Peyer's patch (tissue), 4 donors: ENCODE measurements at regions not wholly inside any gene's neighbourhood (a gene's known extent, or its start where the extent isn't known, plus 50 kb on each side); places are given as distances from the start of the nearest gene placed in this dataset.

Source experiments
- DNase-seq, 3 donors: peaks; one replicate each; pipeline ENCODE4 v3.0.0-alpha.2; 2017 to 2019
- H3K27ac ChIP-seq, 4 donors: fragments of 200-600 bp; sonication (generic); one replicate each; pipeline ENCODE4 v1.5.1; 2016 to 2019
- H3K27me3 ChIP-seq, 2 donors: fragments of 200-600 bp; sonication (generic); one replicate each; pipeline ENCODE4 v1.5.1; 2019
- H3K36me3 ChIP-seq, 3 donors: fragments of 200-600 bp; sonication (generic); one replicate each; pipeline ENCODE4 v1.5.1; 2016 to 2019
- H3K4me1 ChIP-seq, 4 donors: fragments of 200-600 bp; sonication (generic); one replicate each; pipeline ENCODE4 v1.5.1; 2016 to 2019
- H3K4me3 ChIP-seq, 4 donors: fragments of 200-600 bp; sonication (generic); 1 replicate in 3 of 4; 2 replicates in 1 of 4; pipeline ENCODE4 v1.5.1; 2016 to 2019; ENCODE audit warnings: mild to moderate bottlenecking in 1 of 4
- H3K9me3 ChIP-seq, 4 donors: fragments of 200-600 bp; sonication (generic); one replicate each; pipeline ENCODE4 v1.5.1; 2016 to 2019; ENCODE audit warnings: mild to moderate bottlenecking in 1 of 4
- POLR2A ChIP-seq, 2 donors: fragments of 450-650 bp; IDR thresholded peaks; one replicate each; pipeline ENCODE4 v1.5.1; 2017; ENCODE audit warnings: antibody characterized with exemption in 2 of 2, mild to moderate bottlenecking in 2 of 2, moderate library complexity in 2 of 2
- TF ChIP-seq, protein P1 (sequence below), 6 experiments: fragments of 450-650 bp in 4 of 6; fragments of 200-600 bp in 2 of 6; sonication (generic) in 1 of 6; IDR thresholded peaks; one replicate each; pipeline ENCODE4 v1.5.1; 2017 to 2019; ENCODE audit warnings: antibody characterized with exemption in 6 of 6, mild to moderate bottlenecking in 3 of 6, moderate library complexity in 1 of 6

DNA sequence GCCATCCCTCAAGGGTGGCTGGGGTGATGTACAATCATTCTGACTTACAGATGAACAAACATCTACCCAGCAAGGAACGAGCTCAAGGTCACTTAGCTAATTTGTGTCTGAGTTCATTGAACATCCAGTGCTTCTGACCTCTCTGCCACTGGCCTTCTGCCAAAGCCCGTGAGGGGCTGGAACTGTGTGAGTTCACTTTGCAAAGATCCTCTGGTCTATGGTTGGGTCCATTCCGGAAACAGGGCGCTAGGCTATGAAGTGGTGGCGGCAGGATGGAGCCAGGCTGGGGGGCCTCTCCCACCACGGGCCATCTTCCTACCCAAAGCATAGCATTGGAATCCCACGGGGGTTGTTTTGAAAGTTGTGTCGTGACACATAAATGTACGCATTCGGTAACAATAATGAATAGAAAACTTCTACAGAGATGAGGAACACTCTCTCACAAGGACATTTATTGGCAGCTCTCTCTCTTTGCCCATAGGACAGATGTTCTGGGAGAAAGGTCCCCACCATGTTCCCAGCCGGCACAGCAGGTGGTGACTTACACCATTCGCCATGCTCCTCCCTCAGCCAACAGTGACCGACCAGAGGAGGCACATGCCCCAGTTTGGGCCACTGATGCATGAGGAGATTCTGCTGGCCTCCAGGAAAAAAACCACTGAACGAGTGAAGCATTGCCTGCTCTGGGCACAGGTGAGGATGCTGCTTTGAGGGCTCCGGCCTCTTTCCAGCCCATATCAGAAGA is 214.7 kb upstream of the CHRNA7 start:
- no peak overlapping the region for H3K27ac ChIP-seq
- no peak overlapping the region for H3K4me3 ChIP-seq
- H3K27me3 ChIP-seq = no peaks in the 10 kb centered on the region
- no peaks in the 10 kb centered on the region for H3K9me3 ChIP-seq
- no peaks in the 10 kb centered on the region for H3K4me1 ChIP-seq
- H3K36me3 ChIP-seq = no peaks in the 10 kb centered on the region
- TF ChIP-seq, protein P1, sequence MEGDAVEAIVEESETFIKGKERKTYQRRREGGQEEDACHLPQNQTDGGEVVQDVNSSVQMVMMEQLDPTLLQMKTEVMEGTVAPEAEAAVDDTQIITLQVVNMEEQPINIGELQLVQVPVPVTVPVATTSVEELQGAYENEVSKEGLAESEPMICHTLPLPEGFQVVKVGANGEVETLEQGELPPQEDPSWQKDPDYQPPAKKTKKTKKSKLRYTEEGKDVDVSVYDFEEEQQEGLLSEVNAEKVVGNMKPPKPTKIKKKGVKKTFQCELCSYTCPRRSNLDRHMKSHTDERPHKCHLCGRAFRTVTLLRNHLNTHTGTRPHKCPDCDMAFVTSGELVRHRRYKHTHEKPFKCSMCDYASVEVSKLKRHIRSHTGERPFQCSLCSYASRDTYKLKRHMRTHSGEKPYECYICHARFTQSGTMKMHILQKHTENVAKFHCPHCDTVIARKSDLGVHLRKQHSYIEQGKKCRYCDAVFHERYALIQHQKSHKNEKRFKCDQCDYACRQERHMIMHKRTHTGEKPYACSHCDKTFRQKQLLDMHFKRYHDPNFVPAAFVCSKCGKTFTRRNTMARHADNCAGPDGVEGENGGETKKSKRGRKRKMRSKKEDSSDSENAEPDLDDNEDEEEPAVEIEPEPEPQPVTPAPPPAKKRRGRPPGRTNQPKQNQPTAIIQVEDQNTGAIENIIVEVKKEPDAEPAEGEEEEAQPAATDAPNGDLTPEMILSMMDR (IDR thresholded peaks at IDR 0.05) = no peak
- TF ChIP-seq POLR2A (IDR thresholded peaks at IDR 0.05) = no peak
- no peak for DNase-seq

GRCh38 chr15:31822463-31822862 is 207.9 kb upstream of the CHRNA7 start:
- Histone ChIP-seq H3K27me3 (no peaks in the 10 kb centered on the region), H3K4me1 (no peaks in the 10 kb centered on the region), H3K9me3 (no peaks in the 10 kb centered on the region), H3K27ac (no peak overlapping the region), H3K4me3 (no peak overlapping the region), H3K36me3 (no peaks in the 10 kb centered on the region)
- no peak for DNase-seq
- TF ChIP-seq, protein P1 (IDR thresholded peaks at IDR 0.05) = no peak
- no peak for TF ChIP-seq POLR2A (IDR thresholded peaks at IDR 0.05)

- H3K36me3 ChIP-seq = no peaks in the 10 kb centered on the region
- H3K4me3 ChIP-seq = no peak overlapping the region
- DNase-seq = no peak
- H3K27ac ChIP-seq = no peak overlapping the region
- no peaks in the 10 kb centered on the region for H3K4me1 ChIP-seq
- no peaks in the 10 kb centered on the region for H3K27me3 ChIP-seq
- H3K9me3 ChIP-seq = no peaks in the 10 kb centered on the region
- no peak for TF ChIP-seq POLR2A (IDR thresholded peaks at IDR 0.05)
- TF ChIP-seq, protein P1 (IDR thresholded peaks at IDR 0.05) = no peak
These were observed 206.3 kb upstream of the CHRNA7 start for GRCh38 chr15:31824024-31824423.

DNA sequence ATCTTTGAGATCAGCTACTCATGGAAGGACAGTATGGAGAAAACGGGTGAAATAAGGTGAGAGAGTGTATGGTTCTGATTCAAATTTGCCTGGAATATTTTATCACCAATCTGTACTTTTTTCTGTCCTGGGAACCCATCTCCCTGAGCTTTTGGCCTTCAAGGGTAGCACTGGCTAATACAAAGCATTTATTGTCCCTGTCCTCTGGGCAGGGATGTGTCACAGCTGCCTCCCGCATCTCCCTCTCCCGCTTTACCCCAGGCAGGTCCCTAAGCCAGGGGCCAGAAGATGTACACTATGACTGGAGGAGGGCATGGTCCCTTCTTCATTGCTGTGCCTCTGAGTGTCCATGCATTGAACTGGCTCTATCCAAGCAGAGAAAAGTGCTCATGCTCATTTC is 201.7 kb upstream of the CHRNA7 start:
- H3K9me3 ChIP-seq = no peaks in the 10 kb centered on the region
- TF ChIP-seq, protein P1 (IDR thresholded peaks at IDR 0.05) = no peak
- TF ChIP-seq POLR2A (IDR thresholded peaks at IDR 0.05) = no peak
- H3K4me1 ChIP-seq = no peaks in the 10 kb centered on the region
- no peak for DNase-seq
- no peaks in the 10 kb centered on the region for H3K36me3 ChIP-seq
- H3K27me3 ChIP-seq = no peaks in the 10 kb centered on the region
- H3K27ac ChIP-seq = no peak overlapping the region
- H3K4me3 ChIP-seq = no peak overlapping the region

GRCh38 chr15:31830591-31830990 is 199.7 kb upstream of the CHRNA7 start:
- TF ChIP-seq POLR2A (IDR thresholded peaks at IDR 0.05) = no peak
- TF ChIP-seq, protein P1 (IDR thresholded peaks at IDR 0.05) = no peak
- DNase-seq = no peak
- Histone ChIP-seq H3K36me3 (no peaks in the 10 kb centered on the region), H3K27me3 (no peaks in the 10 kb centered on the region), H3K9me3 (no peaks in the 10 kb centered on the region), H3K4me1 (no peaks in the 10 kb centered on the region), H3K27ac (no peak overlapping the region), H3K4me3 (no peak overlapping the region)
